ENCODE measurements at regions not wholly inside any gene's neighbourhood (a gene's known extent, or its start where the extent isn't known, plus 50 kb on each side); places are given as distances from the start of the nearest gene placed in this dataset.

- no TSS peak for BruUV-seq (replicated peaks)
- Histone ChIP-seq H3K4me1 (ENCODE audit: control insufficient read depth in 1 of 2, insufficient read depth in 2 of 2, low read length in 2 of 2) (no peaks in the 10 kb centered on the region), H2AFZ (ENCODE audit: low read depth, low read length, poor library complexity, severe bottlenecking) (no peak overlapping the region), H3K9ac (ENCODE audit: low read length) (no peak overlapping the region), H3K27ac (ENCODE audit: low read depth, low read length) (no peak overlapping the region), H3K4me2 (ENCODE audit: low read length) (no peak overlapping the region), H3K9me3 (ENCODE audit: control insufficient read depth in 1 of 2, insufficient read depth in 1 of 2, low read depth in 1 of 2, low read length in 2 of 2) (no peaks in the 10 kb centered on the region), H3K9me2 (ENCODE audit: insufficient read depth) (no peaks in the 10 kb centered on the region), H3K27me3 (ENCODE audit: insufficient read depth, low read length) (0 out of 2 replicates have a peak, but pooled peaks cover 9% of the 10 kb centered on the region), H3K79me2 (ENCODE audit: insufficient read depth, low read length) (no peaks in the 10 kb centered on the region), H3K4me3 (replicated peaks in 1 of 2; ENCODE audit: low read depth in 1 of 2, low read length in 2 of 2) (no peak overlapping the region), H4K20me1 (ENCODE audit: insufficient read depth) (no peaks in the 10 kb centered on the region), H3K36me3 (ENCODE audit: control insufficient read depth in 1 of 2, insufficient read depth in 2 of 2, low read length in 2 of 2) (no peaks in the 10 kb centered on the region)
- ChIA-PET RAD21 (ENCODE audit: low non-redundant PET in 1 of 2, low total read pairs in 2 of 2, uncharacterized antibody in 2 of 2, unreplicated experiment in 2 of 2) (no interaction called here), POLR2A (no interaction called here), CTCF (no interaction called here)
- ATAC-seq (no peak), DNase-seq (ENCODE audit: low read depth, low spot score) (no peak)
- intact Hi-C loops (cut with micrococcal nuclease) = no loop called here
- TF ChIP-seq POLR2A (IDR thresholded peaks at IDR 0.05; ENCODE audit: borderline replicate concordance, extremely low read depth, insufficient read depth, insufficient read length) (no peak), CEBPB (IDR thresholded peaks at IDR 0.05; ENCODE audit: low read depth) (no peak), ATF3 (IDR thresholded peaks at IDR 0.05) (no peak), ELF1 (IDR thresholded peaks at IDR 0.05; ENCODE audit: borderline replicate concordance, low read depth) (no peak), ZNF274 (IDR thresholded peaks at IDR 0.05; ENCODE audit: low read depth, low read length) (no peak), REST (IDR thresholded peaks at IDR 0.05; ENCODE audit: low read depth) (no peak), MAX (IDR thresholded peaks at IDR 0.05) (no peak), SP1 (IDR thresholded peaks at IDR 0.05; ENCODE audit: low read depth) (no peak), RAD21 (IDR thresholded peaks at IDR 0.05; ENCODE audit: low read depth) (no peak), SRF (IDR thresholded peaks at IDR 0.05; ENCODE audit: low read depth) (no peak), SIN3A (IDR thresholded peaks at IDR 0.05; ENCODE audit: low read depth) (no peak), CBX3 (IDR thresholded peaks at IDR 0.05; ENCODE audit: low read depth) (no peak), EZH2phosphoT487 (IDR thresholded peaks at IDR 0.05; ENCODE audit: borderline replicate concordance) (no peak), POLR2AphosphoS5 (IDR thresholded peaks at IDR 0.05; ENCODE audit: low read depth, low read length) (no peak), YY1 (IDR thresholded peaks at IDR 0.05; ENCODE audit: extremely low read depth, insufficient replicate concordance, low read depth, low read length) (no peak)
Measured at GRCh38 chr13:112132619-112133018, 65.7 kb downstream of the SOX1 start.
